ENCODE measurements at regions not wholly inside any gene's neighbourhood (a gene's known extent, or its start where the extent isn't known, plus 50 kb on each side); places are given as distances from the start of the nearest gene placed in this dataset.

DNA sequence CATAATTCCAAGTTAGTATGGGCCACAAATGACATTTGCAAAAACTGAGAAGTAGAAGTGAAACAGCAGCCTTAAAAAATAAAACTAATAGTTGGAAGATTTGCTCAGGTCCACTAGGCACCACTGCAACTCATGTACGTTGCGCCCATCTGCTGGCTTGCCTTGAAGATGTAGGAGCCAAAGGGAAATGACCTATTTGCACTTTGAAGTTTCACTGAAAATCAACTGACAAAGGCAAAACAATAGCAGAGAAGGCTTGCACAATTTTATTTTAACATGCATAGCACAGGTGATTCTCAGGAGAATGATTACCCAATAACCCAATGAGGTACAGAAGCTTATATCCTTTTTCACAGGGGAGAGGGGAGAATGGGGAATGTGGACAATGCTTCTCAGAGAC, 170.1 kb upstream of the USP25 start (continued):
- TF ChIP-seq, protein P1, sequence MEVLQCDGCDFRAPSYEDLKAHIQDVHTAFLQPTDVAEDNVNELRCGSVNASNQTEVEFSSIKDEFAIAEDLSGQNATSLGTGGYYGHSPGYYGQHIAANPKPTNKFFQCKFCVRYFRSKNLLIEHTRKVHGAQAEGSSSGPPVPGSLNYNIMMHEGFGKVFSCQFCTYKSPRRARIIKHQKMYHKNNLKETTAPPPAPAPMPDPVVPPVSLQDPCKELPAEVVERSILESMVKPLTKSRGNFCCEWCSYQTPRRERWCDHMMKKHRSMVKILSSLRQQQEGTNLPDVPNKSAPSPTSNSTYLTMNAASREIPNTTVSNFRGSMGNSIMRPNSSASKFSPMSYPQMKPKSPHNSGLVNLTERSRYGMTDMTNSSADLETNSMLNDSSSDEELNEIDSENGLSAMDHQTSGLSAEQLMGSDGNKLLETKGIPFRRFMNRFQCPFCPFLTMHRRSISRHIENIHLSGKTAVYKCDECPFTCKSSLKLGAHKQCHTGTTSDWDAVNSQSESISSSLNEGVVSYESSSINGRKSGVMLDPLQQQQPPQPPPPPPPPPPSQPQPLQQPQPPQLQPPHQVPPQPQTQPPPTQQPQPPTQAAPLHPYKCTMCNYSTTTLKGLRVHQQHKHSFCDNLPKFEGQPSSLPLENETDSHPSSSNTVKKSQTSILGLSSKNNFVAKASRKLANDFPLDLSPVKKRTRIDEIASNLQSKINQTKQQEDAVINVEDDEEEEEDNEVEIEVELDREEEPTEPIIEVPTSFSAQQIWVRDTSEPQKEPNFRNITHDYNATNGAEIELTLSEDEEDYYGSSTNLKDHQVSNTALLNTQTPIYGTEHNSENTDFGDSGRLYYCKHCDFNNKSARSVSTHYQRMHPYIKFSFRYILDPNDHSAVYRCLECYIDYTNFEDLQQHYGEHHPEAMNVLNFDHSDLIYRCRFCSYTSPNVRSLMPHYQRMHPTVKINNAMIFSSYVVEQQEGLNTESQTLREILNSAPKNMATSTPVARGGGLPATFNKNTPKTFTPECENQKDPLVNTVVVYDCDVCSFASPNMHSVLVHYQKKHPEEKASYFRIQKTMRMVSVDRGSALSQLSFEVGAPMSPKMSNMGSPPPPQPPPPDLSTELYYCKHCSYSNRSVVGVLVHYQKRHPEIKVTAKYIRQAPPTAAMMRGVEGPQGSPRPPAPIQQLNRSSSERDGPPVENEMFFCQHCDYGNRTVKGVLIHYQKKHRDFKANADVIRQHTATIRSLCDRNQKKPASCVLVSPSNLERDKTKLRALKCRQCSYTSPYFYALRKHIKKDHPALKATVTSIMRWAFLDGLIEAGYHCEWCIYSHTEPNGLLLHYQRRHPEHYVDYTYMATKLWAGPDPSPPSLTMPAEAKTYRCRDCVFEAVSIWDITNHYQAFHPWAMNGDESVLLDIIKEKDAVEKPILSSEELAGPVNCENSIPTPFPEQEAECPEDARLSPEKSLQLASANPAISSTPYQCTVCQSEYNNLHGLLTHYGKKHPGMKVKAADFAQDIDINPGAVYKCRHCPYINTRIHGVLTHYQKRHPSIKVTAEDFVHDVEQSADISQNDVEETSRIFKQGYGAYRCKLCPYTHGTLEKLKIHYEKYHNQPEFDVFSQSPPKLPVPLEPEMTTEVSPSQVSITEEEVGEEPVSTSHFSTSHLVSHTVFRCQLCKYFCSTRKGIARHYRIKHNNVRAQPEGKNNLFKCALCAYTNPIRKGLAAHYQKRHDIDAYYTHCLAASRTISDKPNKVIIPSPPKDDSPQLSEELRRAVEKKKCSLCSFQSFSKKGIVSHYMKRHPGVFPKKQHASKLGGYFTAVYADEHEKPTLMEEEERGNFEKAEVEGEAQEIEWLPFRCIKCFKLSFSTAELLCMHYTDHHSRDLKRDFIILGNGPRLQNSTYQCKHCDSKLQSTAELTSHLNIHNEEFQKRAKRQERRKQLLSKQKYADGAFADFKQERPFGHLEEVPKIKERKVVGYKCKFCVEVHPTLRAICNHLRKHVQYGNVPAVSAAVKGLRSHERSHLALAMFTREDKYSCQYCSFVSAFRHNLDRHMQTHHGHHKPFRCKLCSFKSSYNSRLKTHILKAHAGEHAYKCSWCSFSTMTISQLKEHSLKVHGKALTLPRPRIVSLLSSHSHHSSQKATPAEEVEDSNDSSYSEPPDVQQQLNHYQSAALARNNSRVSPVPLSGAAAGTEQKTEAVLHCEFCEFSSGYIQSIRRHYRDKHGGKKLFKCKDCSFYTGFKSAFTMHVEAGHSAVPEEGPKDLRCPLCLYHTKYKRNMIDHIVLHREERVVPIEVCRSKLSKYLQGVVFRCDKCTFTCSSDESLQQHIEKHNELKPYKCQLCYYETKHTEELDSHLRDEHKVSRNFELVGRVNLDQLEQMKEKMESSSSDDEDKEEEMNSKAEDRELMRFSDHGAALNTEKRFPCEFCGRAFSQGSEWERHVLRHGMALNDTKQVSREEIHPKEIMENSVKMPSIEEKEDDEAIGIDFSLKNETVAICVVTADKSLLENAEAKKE (CRISPR knock-in tag; IDR thresholded peaks at IDR 0.05) = no peak
- TF ChIP-seq, protein P2, sequence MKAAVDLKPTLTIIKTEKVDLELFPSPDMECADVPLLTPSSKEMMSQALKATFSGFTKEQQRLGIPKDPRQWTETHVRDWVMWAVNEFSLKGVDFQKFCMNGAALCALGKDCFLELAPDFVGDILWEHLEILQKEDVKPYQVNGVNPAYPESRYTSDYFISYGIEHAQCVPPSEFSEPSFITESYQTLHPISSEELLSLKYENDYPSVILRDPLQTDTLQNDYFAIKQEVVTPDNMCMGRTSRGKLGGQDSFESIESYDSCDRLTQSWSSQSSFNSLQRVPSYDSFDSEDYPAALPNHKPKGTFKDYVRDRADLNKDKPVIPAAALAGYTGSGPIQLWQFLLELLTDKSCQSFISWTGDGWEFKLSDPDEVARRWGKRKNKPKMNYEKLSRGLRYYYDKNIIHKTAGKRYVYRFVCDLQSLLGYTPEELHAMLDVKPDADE (IDR thresholded peaks at IDR 0.05) = no peak
- TF ChIP-seq POLR2AphosphoS5 (IDR thresholded peaks at IDR 0.05; ENCODE audit: low read depth) (no peak), NANOG (IDR thresholded peaks at IDR 0.05; ENCODE audit: borderline replicate concordance) (no peak), CREB1 (CRISPR knock-in tag; IDR thresholded peaks at IDR 0.05; ENCODE audit: low read depth) (no peak), ZNF114 (CRISPR knock-in tag; IDR thresholded peaks at IDR 0.05) (no peak), JUNB (IDR thresholded peaks at IDR 0.05; ENCODE audit: unreplicated experiment) (no peak), ZNF331 (CRISPR knock-in tag; IDR thresholded peaks at IDR 0.05; ENCODE audit: low read depth) (no peak), EZH2phosphoT487 (IDR thresholded peaks at IDR 0.05; ENCODE audit: unreplicated experiment) (no peak), STAT1 (IDR thresholded peaks at IDR 0.05; ENCODE audit: unreplicated experiment) (no peak)
- TF ChIP-seq, protein P3, sequence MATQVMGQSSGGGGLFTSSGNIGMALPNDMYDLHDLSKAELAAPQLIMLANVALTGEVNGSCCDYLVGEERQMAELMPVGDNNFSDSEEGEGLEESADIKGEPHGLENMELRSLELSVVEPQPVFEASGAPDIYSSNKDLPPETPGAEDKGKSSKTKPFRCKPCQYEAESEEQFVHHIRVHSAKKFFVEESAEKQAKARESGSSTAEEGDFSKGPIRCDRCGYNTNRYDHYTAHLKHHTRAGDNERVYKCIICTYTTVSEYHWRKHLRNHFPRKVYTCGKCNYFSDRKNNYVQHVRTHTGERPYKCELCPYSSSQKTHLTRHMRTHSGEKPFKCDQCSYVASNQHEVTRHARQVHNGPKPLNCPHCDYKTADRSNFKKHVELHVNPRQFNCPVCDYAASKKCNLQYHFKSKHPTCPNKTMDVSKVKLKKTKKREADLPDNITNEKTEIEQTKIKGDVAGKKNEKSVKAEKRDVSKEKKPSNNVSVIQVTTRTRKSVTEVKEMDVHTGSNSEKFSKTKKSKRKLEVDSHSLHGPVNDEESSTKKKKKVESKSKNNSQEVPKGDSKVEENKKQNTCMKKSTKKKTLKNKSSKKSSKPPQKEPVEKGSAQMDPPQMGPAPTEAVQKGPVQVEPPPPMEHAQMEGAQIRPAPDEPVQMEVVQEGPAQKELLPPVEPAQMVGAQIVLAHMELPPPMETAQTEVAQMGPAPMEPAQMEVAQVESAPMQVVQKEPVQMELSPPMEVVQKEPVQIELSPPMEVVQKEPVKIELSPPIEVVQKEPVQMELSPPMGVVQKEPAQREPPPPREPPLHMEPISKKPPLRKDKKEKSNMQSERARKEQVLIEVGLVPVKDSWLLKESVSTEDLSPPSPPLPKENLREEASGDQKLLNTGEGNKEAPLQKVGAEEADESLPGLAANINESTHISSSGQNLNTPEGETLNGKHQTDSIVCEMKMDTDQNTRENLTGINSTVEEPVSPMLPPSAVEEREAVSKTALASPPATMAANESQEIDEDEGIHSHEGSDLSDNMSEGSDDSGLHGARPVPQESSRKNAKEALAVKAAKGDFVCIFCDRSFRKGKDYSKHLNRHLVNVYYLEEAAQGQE (IDR thresholded peaks at IDR 0.05; ENCODE audit: unreplicated experiment) = no peak

Data from GM23338 (cell line).